ENCODE measurements at regions not wholly inside any gene's neighbourhood (a gene's known extent, or its start where the extent isn't known, plus 50 kb on each side); places are given as distances from the start of the nearest gene placed in this dataset.

DNA sequence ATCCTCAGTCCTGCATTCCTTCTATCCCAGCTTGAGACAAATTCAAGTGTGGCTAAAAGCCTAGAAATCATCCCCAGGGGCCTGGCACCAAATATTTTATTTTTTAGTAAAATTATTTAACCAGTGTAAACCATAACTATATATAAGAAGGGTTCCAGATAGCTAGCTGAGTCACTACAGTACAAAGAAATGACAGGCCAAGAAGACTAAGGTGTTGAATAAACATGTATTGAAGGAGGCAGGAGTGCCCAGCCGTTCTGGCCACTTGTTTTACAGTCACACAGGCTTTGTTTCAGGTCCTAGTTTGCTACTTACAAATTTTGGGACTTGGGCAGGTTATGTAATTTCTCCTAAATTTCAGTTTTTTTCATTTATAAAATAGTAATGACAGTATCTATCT, 225.9 kb upstream of the PITX2 start:
- no peak overlapping the region for H3K27ac ChIP-seq (ENCODE audit: low read depth in 1 of 2, low read length in 2 of 2)
- no peaks in the 10 kb centered on the region for H3K36me3 ChIP-seq (ENCODE audit: control insufficient read depth in 4 of 4, insufficient read depth in 3 of 4, low read depth in 1 of 4, low read length in 3 of 4)
- TF ChIP-seq TAF1 (conservative IDR thresholded peaks at IDR 0.05), result no peak
- no peak for TF ChIP-seq YY1 (IDR thresholded peaks at IDR 0.05)
- TF ChIP-seq MAX (IDR thresholded peaks at IDR 0.05), result no peak
- no peak for TF ChIP-seq ATF3 (IDR thresholded peaks at IDR 0.05)
- no peak for DNase-seq (ENCODE audit: low spot score)
- H3K9ac ChIP-seq (ENCODE audit: low read depth in 1 of 2, low read length in 2 of 2), result no peak overlapping the region
- no peak overlapping the region for H3K4me3 ChIP-seq (ENCODE audit: low read depth in 1 of 3, low read length in 3 of 3)
- no peaks in the 10 kb centered on the region for H3K9me3 ChIP-seq (ENCODE audit: control insufficient read depth in 4 of 4, low read length in 3 of 4)
- WGBS, result 75% methylated on average over 1 of the region's 1 CpG
- peaks cover 2 to 7% (median 6%) of the 10 kb centered on the region in 4 donors for H3K4me1 ChIP-seq (ENCODE audit: control insufficient read depth in 4 of 4, insufficient read depth in 4 of 4, low read length in 3 of 4)
- H3K27me3 ChIP-seq (ENCODE audit: control insufficient read depth in 4 of 4, insufficient read depth in 4 of 4, low read length in 3 of 4), result peaks cover 0 to 3% (median 0%) of the 10 kb centered on the region in 4 donors

DNA sequence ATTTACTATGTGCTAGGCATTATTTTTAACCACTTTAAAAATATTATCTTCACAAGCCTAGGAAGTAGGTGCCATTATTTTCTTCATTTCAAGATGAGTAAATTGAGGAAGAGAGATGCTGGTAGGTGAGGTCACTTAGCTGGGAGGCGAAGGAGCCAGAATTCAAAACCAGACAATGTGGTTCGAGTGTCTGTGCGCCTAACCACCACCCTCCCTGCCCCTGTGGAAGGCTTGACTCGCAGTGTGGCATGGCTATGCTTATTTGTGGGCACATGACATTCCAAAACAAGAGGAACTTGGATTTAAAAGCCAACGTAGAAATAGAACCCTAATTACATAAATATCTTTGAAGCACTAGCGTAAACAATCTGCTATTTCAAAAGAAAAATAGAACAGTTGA, 226.6 kb upstream of the PITX2 start:
- 69% methylated on average over 6 of the region's 6 CpGs for WGBS
- no peak for TF ChIP-seq HNF4A (conservative IDR thresholded peaks at IDR 0.05)
- TF ChIP-seq JUND (IDR thresholded peaks at IDR 0.05), result no peak
- TF ChIP-seq REST (IDR thresholded peaks at IDR 0.05), result no peak
- no peak for TF ChIP-seq YY1 (IDR thresholded peaks at IDR 0.05)
- TF ChIP-seq NR2F2 (IDR thresholded peaks at IDR 0.05), result no peak
- TF ChIP-seq FOXA1 (IDR thresholded peaks at IDR 0.05), result no peak
- no peak for TF ChIP-seq GABPA (IDR thresholded peaks at IDR 0.05 in 1 of 2, conservative IDR thresholded peaks at IDR 0.05 in 1 of 2)
- no peak for TF ChIP-seq HNF4G (IDR thresholded peaks at IDR 0.05)
- TF ChIP-seq ATF3 (IDR thresholded peaks at IDR 0.05), result no peak
- no peak for TF ChIP-seq RXRA (IDR thresholded peaks at IDR 0.05)
- TF ChIP-seq RAD21 (IDR thresholded peaks at IDR 0.05), result no peak
- no peak for TF ChIP-seq EGR1 (IDR thresholded peaks at IDR 0.05; ENCODE audit: low read depth in 2 of 2)
- no peak for TF ChIP-seq ZBTB33 (IDR thresholded peaks at IDR 0.05)
- TF ChIP-seq MAX (IDR thresholded peaks at IDR 0.05), result no peak
- TF ChIP-seq SP1 (IDR thresholded peaks at IDR 0.05), result no peak
- TF ChIP-seq TAF1 (conservative IDR thresholded peaks at IDR 0.05), result no peak
- TF ChIP-seq FOXA2 (IDR thresholded peaks at IDR 0.05), result no peak
- no peak overlapping the region for H3K27ac ChIP-seq (ENCODE audit: low read depth in 1 of 2, low read length in 2 of 2)
- H3K9ac ChIP-seq (ENCODE audit: low read depth in 1 of 2, low read length in 2 of 2), result no peak overlapping the region
- no peaks in the 10 kb centered on the region for H3K9me3 ChIP-seq (ENCODE audit: control insufficient read depth in 4 of 4, low read length in 3 of 4)
- DNase-seq (ENCODE audit: low spot score), result no peak
- H3K4me1 ChIP-seq (ENCODE audit: control insufficient read depth in 4 of 4, insufficient read depth in 4 of 4, low read length in 3 of 4), result peaks cover 2 to 7% (median 6%) of the 10 kb centered on the region in 4 donors
- no peaks in the 10 kb centered on the region for H3K36me3 ChIP-seq (ENCODE audit: control insufficient read depth in 4 of 4, insufficient read depth in 3 of 4, low read depth in 1 of 4, low read length in 3 of 4)
- peaks cover 0 to 3% (median 0%) of the 10 kb centered on the region in 4 donors for H3K27me3 ChIP-seq (ENCODE audit: control insufficient read depth in 4 of 4, insufficient read depth in 4 of 4, low read length in 3 of 4)
- no peak overlapping the region for H3K4me3 ChIP-seq (ENCODE audit: low read depth in 1 of 3, low read length in 3 of 3)

Data from liver (tissue), 7 donors.